HEK293 (cell line): ENCODE measurements at regions not wholly inside any gene's neighbourhood (a gene's known extent, or its start where the extent isn't known, plus 50 kb on each side); places are given as distances from the start of the nearest gene placed in this dataset.

Experiments
- CTCF ChIA-PET: fragments of 350-600 bp; formaldehyde crosslinking; extraction: SDS; loops from one replicate; lab custom pipeline; 2021; ENCODE audit warnings: antibody characterized with exemption; lab: Yijun Ruan, JAX
- POLR2A ChIA-PET: fragments of 300-600 bp; formaldehyde crosslinking; extraction: SDS; loops from one replicate; lab custom pipeline; 2020; ENCODE audit warnings: antibody characterized with exemption, inconsistent platforms; lab: Yijun Ruan, JAX
- H3K27ac ChIP-seq: fragments of 200-500 bp; sonication (Bioruptor generic); 2 replicates; pipeline ENCODE4 v1.5.1; 2014; ENCODE audit warnings: low read depth, low read length, control low read depth, inconsistent platforms; ENCODE audit errors: extremely low read depth
- H3K36me3 ChIP-seq, 2 experiments: fragments of 200-500 bp in 1 of 2; sonication (Bioruptor generic) in 1 of 2; 1 replicate in 1 of 2; 2 replicates in 1 of 2; pipeline ENCODE4 v1.5.1; 2014 to 2017; ENCODE audit warnings: inconsistent platforms in 2 of 2, low read length in 2 of 2; ENCODE audit not compliant: control insufficient read depth in 2 of 2, insufficient read depth in 1 of 2
- H3K4me1 ChIP-seq: fragments of 200-500 bp; sonication (Bioruptor generic); 2 replicates; pipeline ENCODE4 v1.5.1; 2014; ENCODE audit warnings: mild to moderate bottlenecking, low read length, inconsistent platforms; ENCODE audit not compliant: control insufficient read depth, insufficient read depth
- H3K4me3 ChIP-seq: 2 replicates; pipeline ENCODE4 v1.5.1; 2011; ENCODE audit warnings: low read depth, mild to moderate bottlenecking, control low read depth, low read length, moderate library complexity
- H3K9me3 ChIP-seq: fragments of 200-500 bp; sonication (Bioruptor generic); 2 replicates; pipeline ENCODE4 v1.5.1; 2014; ENCODE audit warnings: low read depth, low read length, inconsistent platforms; ENCODE audit not compliant: control insufficient read depth, insufficient read depth
- HOXD13 ChIP-seq: sonication (generic); formaldehyde crosslinking; IDR thresholded peaks from 2 replicates; pipeline ENCODE4 v1.8.0; 2022; ENCODE audit warnings: missing genetic modification reagents, borderline replicate concordance
- PRDM1 ChIP-seq: fragments of 450-650 bp; formaldehyde crosslinking; IDR thresholded peaks from 2 replicates; pipeline ENCODE4; 2016; ENCODE audit warnings: missing biosample characterization, missing genetic modification characterization
- SETDB1 ChIP-seq: IDR thresholded peaks from one replicate; pipeline ENCODE4 v1.6.1; 2017; ENCODE audit warnings: mild to moderate bottlenecking, low read length, moderate library complexity, mixed read lengths; ENCODE audit not compliant: insufficient read length
- ZBTB48 ChIP-seq: fragments of 450-650 bp; formaldehyde crosslinking; IDR thresholded peaks from 2 replicates; pipeline ENCODE4 v1.5.1; 2016; ENCODE audit warnings: missing biosample characterization, missing genetic modification characterization
- ZBTB7A ChIP-seq: fragments of 450-650 bp; formaldehyde crosslinking; IDR thresholded peaks from 2 replicates; pipeline ENCODE4 v1.5.1; 2016; ENCODE audit warnings: low read depth, missing biosample characterization, missing genetic modification characterization
- ZBTB8A ChIP-seq: fragments of 450-650 bp; formaldehyde crosslinking; IDR thresholded peaks from 2 replicates; pipeline ENCODE4 v1.5.1; 2016; ENCODE audit warnings: missing biosample characterization, missing genetic modification characterization
- ZFP69B ChIP-seq: fragments of 450-650 bp; formaldehyde crosslinking; IDR thresholded peaks from 2 replicates; pipeline ENCODE4 v1.5.1; 2016; ENCODE audit warnings: missing biosample characterization, missing genetic modification characterization
- ZIC2 ChIP-seq: fragments of 450-650 bp; formaldehyde crosslinking; IDR thresholded peaks from 2 replicates; pipeline ENCODE4 v1.5.1; 2016; ENCODE audit warnings: missing biosample characterization, missing genetic modification characterization
- ZNF140 ChIP-seq: fragments of 450-650 bp; formaldehyde crosslinking; IDR thresholded peaks from 2 replicates; pipeline ENCODE4 v1.5.1; 2016; ENCODE audit warnings: missing biosample characterization, missing genetic modification characterization
- ZNF175 ChIP-seq: fragments of 450-650 bp; formaldehyde crosslinking; IDR thresholded peaks from 2 replicates; pipeline ENCODE4 v1.5.1; 2016; ENCODE audit warnings: missing biosample characterization, missing genetic modification characterization
- ZNF19 ChIP-seq: fragments of 450-650 bp; formaldehyde crosslinking; IDR thresholded peaks from 2 replicates; pipeline ENCODE4; 2016; ENCODE audit warnings: missing biosample characterization, missing genetic modification characterization, low read depth
- ZNF335 ChIP-seq: fragments of 450-650 bp; formaldehyde crosslinking; conservative IDR thresholded peaks from 2 replicates; pipeline ENCODE4 v1.5.1; 2016; ENCODE audit warnings: missing biosample characterization, missing genetic modification characterization
- ZNF394 ChIP-seq: fragments of 450-650 bp; formaldehyde crosslinking; IDR thresholded peaks from 2 replicates; pipeline ENCODE4 v1.5.1; 2016; ENCODE audit warnings: missing biosample characterization, missing genetic modification characterization, mild to moderate bottlenecking, moderate library complexity, borderline replicate concordance
- ZNF416 ChIP-seq: fragments of 450-650 bp; formaldehyde crosslinking; IDR thresholded peaks from 2 replicates; pipeline ENCODE4 v1.5.1; 2016; ENCODE audit warnings: missing biosample characterization, missing genetic modification characterization
- ZNF423 ChIP-seq: fragments of 450-650 bp; formaldehyde crosslinking; IDR thresholded peaks from 2 replicates; pipeline ENCODE4 v1.5.1; 2016; ENCODE audit warnings: missing biosample characterization, missing genetic modification characterization
- ZNF513 ChIP-seq: fragments of 450-650 bp; IDR thresholded peaks from 2 replicates; pipeline ENCODE4 v1.5.1; 2018; ENCODE audit warnings: missing biosample characterization, missing genetic modification characterization
- ZNF555 ChIP-seq: fragments of 450-650 bp; formaldehyde crosslinking; conservative IDR thresholded peaks from 2 replicates; pipeline ENCODE4 v1.5.1; 2017; ENCODE audit warnings: missing biosample characterization, mild to moderate bottlenecking, missing genetic modification characterization, inconsistent platforms
- ZNF561 ChIP-seq: fragments of 450-650 bp; IDR thresholded peaks from 2 replicates; pipeline ENCODE4 v1.5.1; 2018; ENCODE audit warnings: missing biosample characterization, missing genetic modification characterization, borderline replicate concordance
- ZNF707 ChIP-seq: fragments of 450-650 bp; formaldehyde crosslinking; IDR thresholded peaks from 2 replicates; pipeline ENCODE4 v1.5.1; 2016; ENCODE audit warnings: missing biosample characterization, missing genetic modification characterization
- ZNF830 ChIP-seq: fragments of 450-650 bp; IDR thresholded peaks from 2 replicates; pipeline ENCODE4 v1.5.0; 2018; ENCODE audit warnings: missing biosample characterization, missing genetic modification characterization, low read depth, mild to moderate bottlenecking, moderate library complexity
- TF ChIP-seq, protein P1 (sequence below): fragments of 450-650 bp; formaldehyde crosslinking; IDR thresholded peaks from 2 replicates; pipeline ENCODE4 v1.5.1; 2016; ENCODE audit warnings: missing biosample characterization, missing genetic modification characterization
- TF ChIP-seq, protein P2 (sequence below): fragments of 450-650 bp; formaldehyde crosslinking; IDR thresholded peaks from 2 replicates; pipeline ENCODE4 v1.5.1; 2016; ENCODE audit warnings: missing biosample characterization, missing genetic modification characterization

GRCh38 chr2:167689444-167689843 is 558.0 kb downstream of the STK39 start:
- CTCF ChIA-PET, result no interaction called here
- TF ChIP-seq ZNF513 (tag by site-specific recombination) (no peak), ZNF335 (tag by site-specific recombination) (no peak), ZNF423 (no peak), ZNF140 (tag by site-specific recombination) (no peak), ZNF830 (tag by site-specific recombination) (no peak), ZNF416 (tag by site-specific recombination) (no peak), SETDB1 (no peak), ZBTB7A (tag by site-specific recombination) (no peak), HOXD13 (no peak), ZBTB48 (tag by site-specific recombination) (no peak), ZNF394 (tag by site-specific recombination) (no peak), ZNF555 (tag by site-specific recombination) (no peak), ZFP69B (no peak), ZNF707 (no peak)
- TF ChIP-seq, protein P1, sequence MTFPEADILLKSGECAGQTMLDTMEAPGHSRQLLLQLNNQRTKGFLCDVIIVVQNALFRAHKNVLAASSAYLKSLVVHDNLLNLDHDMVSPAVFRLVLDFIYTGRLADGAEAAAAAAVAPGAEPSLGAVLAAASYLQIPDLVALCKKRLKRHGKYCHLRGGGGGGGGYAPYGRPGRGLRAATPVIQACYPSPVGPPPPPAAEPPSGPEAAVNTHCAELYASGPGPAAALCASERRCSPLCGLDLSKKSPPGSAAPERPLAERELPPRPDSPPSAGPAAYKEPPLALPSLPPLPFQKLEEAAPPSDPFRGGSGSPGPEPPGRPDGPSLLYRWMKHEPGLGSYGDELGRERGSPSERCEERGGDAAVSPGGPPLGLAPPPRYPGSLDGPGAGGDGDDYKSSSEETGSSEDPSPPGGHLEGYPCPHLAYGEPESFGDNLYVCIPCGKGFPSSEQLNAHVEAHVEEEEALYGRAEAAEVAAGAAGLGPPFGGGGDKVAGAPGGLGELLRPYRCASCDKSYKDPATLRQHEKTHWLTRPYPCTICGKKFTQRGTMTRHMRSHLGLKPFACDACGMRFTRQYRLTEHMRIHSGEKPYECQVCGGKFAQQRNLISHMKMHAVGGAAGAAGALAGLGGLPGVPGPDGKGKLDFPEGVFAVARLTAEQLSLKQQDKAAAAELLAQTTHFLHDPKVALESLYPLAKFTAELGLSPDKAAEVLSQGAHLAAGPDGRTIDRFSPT (tag by site-specific recombination), result no peak
- TF ChIP-seq, protein P2, sequence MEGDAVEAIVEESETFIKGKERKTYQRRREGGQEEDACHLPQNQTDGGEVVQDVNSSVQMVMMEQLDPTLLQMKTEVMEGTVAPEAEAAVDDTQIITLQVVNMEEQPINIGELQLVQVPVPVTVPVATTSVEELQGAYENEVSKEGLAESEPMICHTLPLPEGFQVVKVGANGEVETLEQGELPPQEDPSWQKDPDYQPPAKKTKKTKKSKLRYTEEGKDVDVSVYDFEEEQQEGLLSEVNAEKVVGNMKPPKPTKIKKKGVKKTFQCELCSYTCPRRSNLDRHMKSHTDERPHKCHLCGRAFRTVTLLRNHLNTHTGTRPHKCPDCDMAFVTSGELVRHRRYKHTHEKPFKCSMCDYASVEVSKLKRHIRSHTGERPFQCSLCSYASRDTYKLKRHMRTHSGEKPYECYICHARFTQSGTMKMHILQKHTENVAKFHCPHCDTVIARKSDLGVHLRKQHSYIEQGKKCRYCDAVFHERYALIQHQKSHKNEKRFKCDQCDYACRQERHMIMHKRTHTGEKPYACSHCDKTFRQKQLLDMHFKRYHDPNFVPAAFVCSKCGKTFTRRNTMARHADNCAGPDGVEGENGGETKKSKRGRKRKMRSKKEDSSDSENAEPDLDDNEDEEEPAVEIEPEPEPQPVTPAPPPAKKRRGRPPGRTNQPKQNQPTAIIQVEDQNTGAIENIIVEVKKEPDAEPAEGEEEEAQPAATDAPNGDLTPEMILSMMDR (tag by site-specific recombination), result no peak
- TF ChIP-seq, all 188 proteins: peak for 0
- POLR2A ChIA-PET, result no interaction called here
- H3K9me3 ChIP-seq, result no peaks in the 10 kb centered on the region
- no peak overlapping the region for H3K4me3 ChIP-seq
- H3K27ac ChIP-seq, result no peak overlapping the region
- no peaks in the 10 kb centered on the region for H3K36me3 ChIP-seq
- no peaks in the 10 kb centered on the region for H3K4me1 ChIP-seq

- H3K4me1 ChIP-seq, result no peaks in the 10 kb centered on the region
- ChIA-PET CTCF (interaction anchor here (0.7 kb wide), 1 partner anchor 32 kb away, joined by 3 read pairs; no protein-coding TSS in a partner anchor), POLR2A (no interaction called here)
- no peak overlapping the region for H3K27ac ChIP-seq
- H3K4me3 ChIP-seq, result no peak overlapping the region
- TF ChIP-seq PRDM1, result no peak
- TF ChIP-seq ZIC2, result no peak
- TF ChIP-seq ZNF19, result no peak
- TF ChIP-seq ZBTB8A (tag by site-specific recombination), result no peak
- no peak for TF ChIP-seq ZNF561 (tag by site-specific recombination)
- TF ChIP-seq ZNF175 (tag by site-specific recombination), result no peak
- H3K36me3 ChIP-seq, result no peaks in the 10 kb centered on the region
- no peaks in the 10 kb centered on the region for H3K9me3 ChIP-seq
These were observed 560.7 kb downstream of the STK39 start for GRCh38 chr2:167686691-167687090.
